GM13977 (cell line): ENCODE measurements at regions not wholly inside any gene's neighbourhood (a gene's known extent, or its start where the extent isn't known, plus 50 kb on each side); places are given as distances from the start of the nearest gene placed in this dataset.

Experiments
- DNase-seq: peaks from one replicate; pipeline ENCODE4 v3.0.0; 2012; ENCODE audit warnings: low spot score
- CTCF ChIP-seq: IDR thresholded peaks from 2 replicates; pipeline ENCODE4 v1.5.1; 2012; ENCODE audit warnings: mild to moderate bottlenecking, control low read depth; ENCODE audit not compliant: insufficient read depth; ENCODE audit errors: extremely low read depth, missing control alignments
- in situ Hi-C: fragments of 300-500 bp; cut with MboI; formaldehyde crosslinking; loops from one replicate; pipeline ENCODE4 v1.12.0; 2022; ENCODE audit warnings: low sequenced_read_pairs, low pct_unique_long_range_greater_than_20kb, mixed read lengths, inconsistent platforms; ENCODE audit not compliant: unreplicated experiment

GRCh38 chr3:159892171-159892795 lies 96.4 kb upstream of the IL12A start:
- TF ChIP-seq CTCF = no peak
- in situ Hi-C loops = loop anchor here (25.0 kb wide), 1 partner anchor 445 kb away; no protein-coding TSS in a partner anchor
- DNase-seq = no peak

DNA sequence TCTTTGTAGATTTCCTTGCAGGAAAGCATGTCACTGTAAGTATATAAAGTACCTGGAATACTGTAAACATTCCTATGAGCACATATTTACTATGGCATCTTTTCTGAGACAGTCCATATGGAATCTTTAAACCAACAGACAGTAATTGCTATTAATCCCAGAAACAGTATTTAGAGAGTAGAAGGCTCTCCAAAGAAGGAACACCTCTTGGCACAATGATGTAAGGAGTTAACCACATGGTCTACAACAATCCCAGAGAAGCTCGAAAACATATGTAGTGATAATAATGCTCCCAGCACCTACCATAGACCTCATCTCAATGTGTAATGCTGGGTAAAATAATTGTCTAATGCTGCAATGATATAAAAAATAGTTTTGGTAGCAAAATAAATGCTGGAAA lies 95.8 kb upstream of the IL12A start:
- no peak for TF ChIP-seq CTCF
- no peak for DNase-seq
- in situ Hi-C loops = loop anchor here (25.0 kb wide), 1 partner anchor 444 kb away; no protein-coding TSS in a partner anchor

DNA sequence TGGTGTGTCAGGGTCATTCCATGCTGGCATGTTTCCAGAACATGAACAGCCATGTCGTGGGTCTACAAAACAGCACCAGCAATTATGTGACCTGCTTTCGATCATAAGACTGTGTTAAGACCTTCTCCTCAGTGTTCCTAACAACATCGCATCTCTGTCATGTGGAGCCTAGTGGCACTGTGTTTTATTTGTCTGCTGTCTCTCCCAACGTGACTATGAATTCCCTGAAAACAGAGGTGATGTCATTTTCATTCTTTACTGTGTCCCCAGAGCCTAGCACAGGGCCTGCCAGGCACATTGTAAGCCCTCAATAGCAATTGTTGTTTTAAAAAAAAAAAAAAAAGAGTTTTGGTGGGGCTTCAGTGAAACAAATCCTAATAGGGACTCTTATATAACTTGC lies 94.2 kb upstream of the IL12A start:
- no peak for TF ChIP-seq CTCF
- in situ Hi-C loops = loop anchor here (25.0 kb wide), 1 partner anchor 443 kb away; no protein-coding TSS in a partner anchor
- no peak for DNase-seq

- TF ChIP-seq CTCF = no peak
- in situ Hi-C loops = loop anchor here (25.0 kb wide), 1 partner anchor 442 kb away; no protein-coding TSS in a partner anchor
- DNase-seq = no peak
Measured at GRCh38 chr3:159895430-159895829, 93.2 kb upstream of the IL12A start.

GRCh38 chr3:159896543-159896942 lies 92.1 kb upstream of the IL12A start:
- in situ Hi-C loops = loop anchor here (25.0 kb wide), 1 partner anchor 441 kb away; no protein-coding TSS in a partner anchor
- no peak for DNase-seq
- no peak for TF ChIP-seq CTCF

DNA sequence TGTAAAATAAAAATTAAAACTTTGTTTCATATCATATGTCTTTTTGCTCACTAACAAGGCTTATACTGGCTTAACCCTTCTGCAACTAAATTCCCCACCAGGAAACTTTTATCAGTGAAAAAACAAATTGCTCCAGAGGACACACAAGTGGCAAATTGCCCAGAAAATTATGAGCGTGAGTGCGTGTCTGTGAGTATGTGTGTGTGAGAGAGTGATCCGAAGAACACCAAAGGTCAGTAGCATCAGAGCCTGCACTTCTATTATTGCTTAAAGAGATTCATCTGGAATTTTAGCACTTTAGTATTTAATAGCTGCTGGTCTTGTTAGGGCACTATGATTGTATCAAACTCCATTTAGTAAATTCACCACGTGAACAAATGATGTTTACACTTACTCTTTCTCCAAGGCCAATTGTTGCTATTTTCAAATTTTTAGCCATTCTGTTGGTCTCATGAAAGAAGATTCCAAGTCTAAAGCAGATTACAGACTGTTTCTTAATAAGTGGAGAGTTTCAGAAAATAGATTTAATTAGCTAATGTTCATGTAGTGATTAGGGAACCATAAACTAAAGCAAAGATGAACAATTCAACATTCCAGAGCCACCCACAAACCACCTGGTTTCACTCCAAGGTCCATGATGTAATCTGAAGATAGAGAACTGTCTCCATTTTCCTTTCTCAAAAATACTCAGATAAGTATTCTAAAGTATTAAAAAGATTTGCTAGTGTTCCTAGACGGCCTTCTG lies 91.1 kb upstream of the IL12A start:
- DNase-seq = no peak
- no peak for TF ChIP-seq CTCF
- in situ Hi-C loops = loop anchor here (25.0 kb wide), 1 partner anchor 440 kb away; no protein-coding TSS in a partner anchor
